HG03575 (cell line): ENCODE measurements at regions not wholly inside any gene's neighbourhood (a gene's known extent, or its start where the extent isn't known, plus 50 kb on each side); places are given as distances from the start of the nearest gene placed in this dataset.
A peak's percentile ranks its signal among the peaks of the same experiment; 100 is the strongest.

Experiments used
- ATAC-seq: cut with Tn5 transposase; IDR thresholded peaks from one replicate; pipeline ENCODE4 v1.9.1; 2021; ENCODE audit not compliant: unreplicated experiment, insufficient number of reproducible peaks, low FRiP score; ENCODE audit errors: extremely low read depth

GRCh38 chr4:163582703-163583102 lies 88.2 kb downstream of the TMA16 start:
- no peak for ATAC-seq

- peak; percentile 38 for ATAC-seq
Measured at GRCh38 chr4:163587867-163588266, 93.4 kb downstream of the TMA16 start.

- no peak for ATAC-seq
Measured at GRCh38 chr4:163588532-163588931, 94.0 kb downstream of the TMA16 start.

GRCh38 chr4:163590103-163590502 lies 95.6 kb downstream of the TMA16 start:
- no peak for ATAC-seq

GRCh38 chr4:163590619-163591264 lies 96.3 kb downstream of the TMA16 start:
- no peak for ATAC-seq

- ATAC-seq, result peak; percentile 83
Measured at GRCh38 chr4:163591614-163592020, 97.1 kb downstream of the TMA16 start.

- ATAC-seq, result no peak
Measured at GRCh38 chr4:163592212-163592611, 97.7 kb downstream of the TMA16 start.

- no peak for ATAC-seq
Measured at GRCh38 chr4:163595580-163595979, 101.1 kb downstream of the TMA16 start.

GRCh38 chr4:163598028-163598427 lies 103.5 kb downstream of the TMA16 start:
- peak; percentile 72 for ATAC-seq

GRCh38 chr4:163598489-163598888 lies 104.0 kb downstream of the TMA16 start:
- ATAC-seq, result peak; percentile 22

GRCh38 chr4:163600727-163601126 lies 106.2 kb downstream of the TMA16 start:
- ATAC-seq, result no peak

GRCh38 chr4:163603257-163603656 lies 108.8 kb downstream of the TMA16 start:
- ATAC-seq, result no peak

GRCh38 chr4:163606896-163607691 lies 112.6 kb downstream of the TMA16 start:
- ATAC-seq, result no peak

- no peak for ATAC-seq
Measured at GRCh38 chr4:163609019-163609418, 114.5 kb downstream of the TMA16 start.

- ATAC-seq, result no peak
Measured at GRCh38 chr4:163610648-163611047, 116.2 kb downstream of the TMA16 start.

GRCh38 chr4:163611182-163611581 lies 116.7 kb downstream of the TMA16 start:
- no peak for ATAC-seq

GRCh38 chr4:163611784-163612445 lies 117.4 kb downstream of the TMA16 start:
- peak; percentile 60 for ATAC-seq

GRCh38 chr4:163612762-163613161 lies 118.3 kb downstream of the TMA16 start:
- ATAC-seq, result no peak

GRCh38 chr4:163613383-163613782 lies 118.9 kb downstream of the TMA16 start:
- ATAC-seq, result no peak

GRCh38 chr4:163614866-163615265 lies 120.4 kb downstream of the TMA16 start:
- no peak for ATAC-seq
